CD14-positive monocyte (primary cell): ENCODE measurements at regions not wholly inside any gene's neighbourhood (a gene's known extent, or its start where the extent isn't known, plus 50 kb on each side); places are given as distances from the start of the nearest gene placed in this dataset.

Experiments used
- DNase-seq, 3 donors: peaks; one replicate each; pipeline ENCODE4 v3.0.0-alpha.2; 2011 to 2022
- H2AFZ ChIP-seq: 2 replicates; pipeline ENCODE4 v1.6.0; 2012; ENCODE audit warnings: mild to moderate bottlenecking, low read depth, low read length, inconsistent platforms; ENCODE audit not compliant: insufficient read depth, poor library complexity, severe bottlenecking
- H3K27ac ChIP-seq, 2 donors: 1 replicate in 1 of 2; 2 replicates in 1 of 2; pipeline ENCODE4 v1.5.1; 2012 to 2013; ENCODE audit warnings: low read length in 2 of 2, control low read depth in 1 of 2, inconsistent platforms in 1 of 2, low read depth in 1 of 2, mild to moderate bottlenecking in 1 of 2
- H3K27me3 ChIP-seq, 2 donors: one replicate each; pipeline versions ENCODE4 v1.6.0 to v1.6.1; 2011 to 2013; ENCODE audit warnings: low read length in 2 of 2; ENCODE audit not compliant: control insufficient read depth in 2 of 2, insufficient read depth in 2 of 2
- H3K36me3 ChIP-seq, 2 donors: replicated peaks in 1 of 2; 1 replicate in 1 of 2; 2 replicates in 1 of 2; pipeline versions ENCODE4 v1.5.1 to v1.6.1; 2012 to 2013; ENCODE audit warnings: low read length in 2 of 2, control low read depth in 1 of 2, inconsistent platforms in 1 of 2, mild to moderate bottlenecking in 1 of 2; ENCODE audit not compliant: insufficient read depth in 2 of 2, control insufficient read depth in 1 of 2
- H3K4me1 ChIP-seq, 2 donors: 1 replicate in 1 of 2; 2 replicates in 1 of 2; pipeline versions ENCODE4 v1.5.1 to v1.6.1; 2012 to 2013; ENCODE audit warnings: low read length in 2 of 2, control low read depth in 1 of 2, inconsistent platforms in 1 of 2, mild to moderate bottlenecking in 1 of 2, moderate library complexity in 1 of 2; ENCODE audit not compliant: insufficient read depth in 2 of 2, control insufficient read depth in 1 of 2
- H3K4me2 ChIP-seq: replicated peaks from 2 replicates; pipeline ENCODE3; 2012; ENCODE audit warnings: low read length, moderate library complexity, mild to moderate bottlenecking; ENCODE audit not compliant: poor library complexity, severe bottlenecking; ENCODE audit errors: extremely low read depth
- H3K4me3 ChIP-seq, 3 experiments: fragments of 200-600 bp in 1 of 3; sonication (generic) in 1 of 3; replicated peaks in 1 of 3; 1 replicate in 2 of 3; 2 replicates in 1 of 3; pipeline ENCODE4 v1.5.1; 2011 to 2013; ENCODE audit warnings: low read length in 3 of 3, mild to moderate bottlenecking in 3 of 3, control low read depth in 2 of 3, low read depth in 2 of 3, inconsistent platforms in 1 of 3, moderate library complexity in 1 of 3
- H3K79me2 ChIP-seq: 2 replicates; pipeline ENCODE4 v1.6.0; 2012; ENCODE audit warnings: mild to moderate bottlenecking, control low read depth, inconsistent platforms, low read length, moderate library complexity; ENCODE audit not compliant: insufficient read depth
- H3K9ac ChIP-seq: 2 replicates; pipeline ENCODE4 v1.6.0; 2017; ENCODE audit warnings: low read length, mild to moderate bottlenecking; ENCODE audit not compliant: insufficient read depth, poor library complexity, severe bottlenecking
- H3K9me3 ChIP-seq, 2 donors: replicated peaks in 1 of 2; 1 replicate in 1 of 2; 2 replicates in 1 of 2; pipeline versions ENCODE4 v1.5.1 to v1.6.1; 2012 to 2013; ENCODE audit warnings: low read length in 2 of 2, control low read depth in 1 of 2; ENCODE audit not compliant: control insufficient read depth in 1 of 2, insufficient read depth in 1 of 2
- H4K20me1 ChIP-seq: 2 replicates; pipeline ENCODE4 v1.6.0; 2012; ENCODE audit warnings: mild to moderate bottlenecking, low read length, control low read depth, moderate library complexity; ENCODE audit not compliant: insufficient read depth
- H3K27ac Mint-ChIP-seq, 7 donors: one replicate each; pipeline ENCODE4 v1.8.0; 2020; ENCODE audit warnings: mild to moderate bottlenecking in 7 of 7, mixed read lengths in 7 of 7, moderate library complexity in 6 of 7, inconsistent platforms in 2 of 7
- H3K27me3 Mint-ChIP-seq, 3 donors: one replicate each; pipeline ENCODE4 v1.8.0; 2021 to 2022; ENCODE audit warnings: low read depth in 3 of 3, mild to moderate bottlenecking in 3 of 3, mixed read lengths in 3 of 3, moderate library complexity in 3 of 3, inconsistent platforms in 1 of 3
- H3K36me3 Mint-ChIP-seq, 2 donors: one replicate each; pipeline ENCODE4 v1.8.0; 2020; ENCODE audit warnings: mixed read lengths in 2 of 2, inconsistent platforms in 1 of 2, mild to moderate bottlenecking in 1 of 2
- H3K4me1 Mint-ChIP-seq: one replicate; pipeline ENCODE4 v1.8.0; 2020; ENCODE audit warnings: mild to moderate bottlenecking, mixed read lengths
- H3K4me3 Mint-ChIP-seq, 2 donors: one replicate each; pipeline ENCODE4 v1.8.0; 2020; ENCODE audit warnings: mild to moderate bottlenecking in 2 of 2, mixed read lengths in 2 of 2, moderate library complexity in 1 of 2
- H3K9me3 Mint-ChIP-seq, 7 donors: one replicate each; pipeline ENCODE4 v1.8.0; 2020 to 2022; ENCODE audit warnings: mixed read lengths in 7 of 7, mild to moderate bottlenecking in 6 of 7, moderate library complexity in 6 of 7, inconsistent platforms in 2 of 7
- CTCF ChIP-seq: fragments of 200-600 bp; IDR thresholded peaks from one replicate; pipeline ENCODE4 v1.8.0; 2022; ENCODE audit warnings: antibody characterized with exemption, mild to moderate bottlenecking
- WGBS: methylation state at CpG from one replicate; pipeline ENCODE4 v1.1.5; 2013; ENCODE audit warnings: missing lambda C conversion rate; ENCODE audit not compliant: insufficient coverage; 5-methylcytosine and 5-hydroxymethylcytosine counted together
- intact Hi-C, 2 donors: fragments of 100-400 bp; cut with micrococcal nuclease; formaldehyde crosslinking; loops; one replicate each; pipeline versions ENCODE4 v1.15.0 to v1.15.1; 2023

- WGBS, result 86% methylated on average over 1 of the region's 1 CpG
These were observed 51.5 kb upstream of the ATP10B start for GRCh38 chr5:160903551-160903950.

GRCh38 chr5:160903076-160903475, 51.1 kb upstream of the ATP10B start:
- WGBS, result 80% methylated on average over 2 of the region's 3 CpGs
- no peak overlapping the region for H3K27ac Mint-ChIP-seq
- no peak overlapping the region for H3K4me2 ChIP-seq
- H3K4me3 ChIP-seq, result no peak overlapping the region
- peaks cover 0 to 3% (median 0%) of the 10 kb centered on the region in 7 donors for H3K9me3 Mint-ChIP-seq
- H3K36me3 ChIP-seq, result no peaks in the 10 kb centered on the region
- no peaks in the 10 kb centered on the region for H3K36me3 Mint-ChIP-seq
- peaks cover 0 to 4% (median 2%) of the 10 kb centered on the region in 3 donors for H3K27me3 Mint-ChIP-seq
- H3K4me1 ChIP-seq, result no peaks in the 10 kb centered on the region
- no peaks in the 10 kb centered on the region for H3K9me3 ChIP-seq
- no peak overlapping the region for H3K4me3 Mint-ChIP-seq
- DNase-seq, result no peak
- H3K4me1 Mint-ChIP-seq, result no peaks in the 10 kb centered on the region
- H3K27me3 ChIP-seq, result peaks cover 0 to 2% of the 10 kb centered on the region in 2 donors
- no peaks in the 10 kb centered on the region for H3K79me2 ChIP-seq
- intact Hi-C loops, result no loop called here
- H2AFZ ChIP-seq, result no peak overlapping the region
- no peaks in the 10 kb centered on the region for H4K20me1 ChIP-seq
- H3K27ac ChIP-seq, result no peak overlapping the region
- no peak overlapping the region for H3K9ac ChIP-seq
- TF ChIP-seq CTCF, result no peak

More at GRCh38 chr5:160903551-160903950, 51.5 kb upstream of the ATP10B start:
- intact Hi-C loops, result no loop called here
- no peak overlapping the region for H3K4me2 ChIP-seq
- Mint-ChIP-seq H3K27ac (no peak overlapping the region), H3K4me1 (no peaks in the 10 kb centered on the region), H3K4me3 (no peak overlapping the region), H3K9me3 (peaks cover 0 to 3% (median 0%) of the 10 kb centered on the region in 7 donors), H3K36me3 (no peaks in the 10 kb centered on the region), H3K27me3 (peaks cover 2 to 4% (median 2%) of the 10 kb centered on the region in 3 donors)
- H3K4me3 ChIP-seq, result no peak overlapping the region
- H4K20me1 ChIP-seq, result no peaks in the 10 kb centered on the region
- no peaks in the 10 kb centered on the region for H3K36me3 ChIP-seq
- H3K27ac ChIP-seq, result no peak overlapping the region
- no peaks in the 10 kb centered on the region for H3K79me2 ChIP-seq
- H3K9ac ChIP-seq, result no peak overlapping the region
- peaks cover 0 to 2% of the 10 kb centered on the region in 2 donors for H3K27me3 ChIP-seq
- H2AFZ ChIP-seq, result no peak overlapping the region
- no peak for TF ChIP-seq CTCF
- no peaks in the 10 kb centered on the region for H3K9me3 ChIP-seq
- no peak for DNase-seq
- H3K4me1 ChIP-seq, result no peaks in the 10 kb centered on the region
